Testis (tissue), 2 donors: ENCODE measurements at regions not wholly inside any gene's neighbourhood (a gene's known extent, or its start where the extent isn't known, plus 50 kb on each side); places are given as distances from the start of the nearest gene placed in this dataset.

ENCODE experiments used
- CTCF ChIP-seq, 3 experiments: fragments of 450-650 bp in 2 of 3; fragments of 200-600 bp in 1 of 3; sonication (generic) in 1 of 3; IDR thresholded peaks; one replicate each; pipeline ENCODE4 v1.5.1; 2016 to 2019; ENCODE audit warnings: antibody characterized with exemption in 3 of 3, mild to moderate bottlenecking in 2 of 3, moderate library complexity in 1 of 3
- POLR2A ChIP-seq: fragments of 450-650 bp; IDR thresholded peaks from one replicate; pipeline ENCODE4 v1.6.1; 2017; ENCODE audit warnings: antibody characterized with exemption, mild to moderate bottlenecking, moderate library complexity

GRCh38 chr11:12585861-12586260 is 88.4 kb upstream of the TEAD1 start:
- TF ChIP-seq CTCF (IDR thresholded peaks at IDR 0.05): no peak
- no peak for TF ChIP-seq POLR2A
